ENCODE measurements at regions not wholly inside any gene's neighbourhood (a gene's known extent, or its start where the extent isn't known, plus 50 kb on each side); places are given as distances from the start of the nearest gene placed in this dataset.

DNA sequence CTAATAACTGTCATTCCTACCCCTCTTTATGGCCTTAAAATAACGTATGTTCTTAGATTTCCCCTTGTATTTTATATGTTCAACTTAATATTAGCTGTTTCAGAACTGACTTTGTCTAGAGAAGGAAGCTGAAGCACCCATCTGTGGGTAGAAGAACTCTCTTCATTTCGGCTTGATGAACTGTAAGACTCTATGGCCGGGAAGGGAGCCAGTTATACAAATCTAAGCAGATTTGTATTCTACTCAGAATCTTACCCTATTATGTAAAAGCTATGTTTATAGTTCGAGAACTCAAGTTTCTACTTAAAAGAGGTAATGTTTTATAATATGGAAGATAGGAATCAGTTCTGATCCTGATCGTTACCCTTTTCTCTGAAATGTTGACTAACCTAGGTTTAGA is 390.9 kb upstream of the PRICKLE1 start:
- no peak for DNase-seq (ENCODE audit: low read depth in 1 of 2, low spot score in 1 of 2)
- Histone ChIP-seq H3K27ac (replicated peaks) (no peak overlapping the region), H3K4me3 (replicated peaks; ENCODE audit: insufficient read depth, low read length) (no peak overlapping the region), H3K27me3 (ENCODE audit: insufficient read depth, poor library complexity, severe bottlenecking) (no peaks in the 10 kb centered on the region)
- TF ChIP-seq POLR2AphosphoS5 (IDR thresholded peaks at IDR 0.05; ENCODE audit: low read depth) (no peak), GABPA (IDR thresholded peaks at IDR 0.05; ENCODE audit: low read depth) (no peak), SPI1 (IDR thresholded peaks at IDR 0.05; ENCODE audit: borderline replicate concordance, low read depth) (no peak)
- TF ChIP-seq, protein P1, sequence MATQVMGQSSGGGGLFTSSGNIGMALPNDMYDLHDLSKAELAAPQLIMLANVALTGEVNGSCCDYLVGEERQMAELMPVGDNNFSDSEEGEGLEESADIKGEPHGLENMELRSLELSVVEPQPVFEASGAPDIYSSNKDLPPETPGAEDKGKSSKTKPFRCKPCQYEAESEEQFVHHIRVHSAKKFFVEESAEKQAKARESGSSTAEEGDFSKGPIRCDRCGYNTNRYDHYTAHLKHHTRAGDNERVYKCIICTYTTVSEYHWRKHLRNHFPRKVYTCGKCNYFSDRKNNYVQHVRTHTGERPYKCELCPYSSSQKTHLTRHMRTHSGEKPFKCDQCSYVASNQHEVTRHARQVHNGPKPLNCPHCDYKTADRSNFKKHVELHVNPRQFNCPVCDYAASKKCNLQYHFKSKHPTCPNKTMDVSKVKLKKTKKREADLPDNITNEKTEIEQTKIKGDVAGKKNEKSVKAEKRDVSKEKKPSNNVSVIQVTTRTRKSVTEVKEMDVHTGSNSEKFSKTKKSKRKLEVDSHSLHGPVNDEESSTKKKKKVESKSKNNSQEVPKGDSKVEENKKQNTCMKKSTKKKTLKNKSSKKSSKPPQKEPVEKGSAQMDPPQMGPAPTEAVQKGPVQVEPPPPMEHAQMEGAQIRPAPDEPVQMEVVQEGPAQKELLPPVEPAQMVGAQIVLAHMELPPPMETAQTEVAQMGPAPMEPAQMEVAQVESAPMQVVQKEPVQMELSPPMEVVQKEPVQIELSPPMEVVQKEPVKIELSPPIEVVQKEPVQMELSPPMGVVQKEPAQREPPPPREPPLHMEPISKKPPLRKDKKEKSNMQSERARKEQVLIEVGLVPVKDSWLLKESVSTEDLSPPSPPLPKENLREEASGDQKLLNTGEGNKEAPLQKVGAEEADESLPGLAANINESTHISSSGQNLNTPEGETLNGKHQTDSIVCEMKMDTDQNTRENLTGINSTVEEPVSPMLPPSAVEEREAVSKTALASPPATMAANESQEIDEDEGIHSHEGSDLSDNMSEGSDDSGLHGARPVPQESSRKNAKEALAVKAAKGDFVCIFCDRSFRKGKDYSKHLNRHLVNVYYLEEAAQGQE (IDR thresholded peaks at IDR 0.05; ENCODE audit: insufficient replicate concordance, low read depth) = no peak
- TF ChIP-seq, protein P2, sequence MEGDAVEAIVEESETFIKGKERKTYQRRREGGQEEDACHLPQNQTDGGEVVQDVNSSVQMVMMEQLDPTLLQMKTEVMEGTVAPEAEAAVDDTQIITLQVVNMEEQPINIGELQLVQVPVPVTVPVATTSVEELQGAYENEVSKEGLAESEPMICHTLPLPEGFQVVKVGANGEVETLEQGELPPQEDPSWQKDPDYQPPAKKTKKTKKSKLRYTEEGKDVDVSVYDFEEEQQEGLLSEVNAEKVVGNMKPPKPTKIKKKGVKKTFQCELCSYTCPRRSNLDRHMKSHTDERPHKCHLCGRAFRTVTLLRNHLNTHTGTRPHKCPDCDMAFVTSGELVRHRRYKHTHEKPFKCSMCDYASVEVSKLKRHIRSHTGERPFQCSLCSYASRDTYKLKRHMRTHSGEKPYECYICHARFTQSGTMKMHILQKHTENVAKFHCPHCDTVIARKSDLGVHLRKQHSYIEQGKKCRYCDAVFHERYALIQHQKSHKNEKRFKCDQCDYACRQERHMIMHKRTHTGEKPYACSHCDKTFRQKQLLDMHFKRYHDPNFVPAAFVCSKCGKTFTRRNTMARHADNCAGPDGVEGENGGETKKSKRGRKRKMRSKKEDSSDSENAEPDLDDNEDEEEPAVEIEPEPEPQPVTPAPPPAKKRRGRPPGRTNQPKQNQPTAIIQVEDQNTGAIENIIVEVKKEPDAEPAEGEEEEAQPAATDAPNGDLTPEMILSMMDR (IDR thresholded peaks at IDR 0.05; ENCODE audit: insufficient read depth, low read length) = no peak

DNA sequence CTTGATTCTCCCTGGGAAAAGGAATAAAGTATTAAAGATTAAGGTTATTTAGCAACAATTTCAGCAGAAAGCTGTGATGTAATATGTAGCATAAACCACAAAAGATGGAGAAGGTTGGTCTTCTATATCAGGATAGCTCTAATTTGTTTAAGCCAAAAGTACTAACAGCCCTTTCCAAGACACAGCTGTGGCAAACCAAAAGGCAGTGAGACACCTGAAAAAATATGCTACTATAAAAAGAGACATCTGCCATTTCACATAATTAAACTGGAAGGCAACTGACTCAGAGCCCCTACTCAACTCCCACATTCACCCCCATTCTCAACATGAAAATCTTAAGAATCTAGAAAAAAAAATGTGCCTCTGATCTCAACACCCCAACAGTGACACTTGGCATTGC is 390.2 kb upstream of the PRICKLE1 start:
- Histone ChIP-seq H3K27me3 (ENCODE audit: insufficient read depth, poor library complexity, severe bottlenecking) (no peaks in the 10 kb centered on the region), H3K27ac (replicated peaks) (no peak overlapping the region), H3K4me3 (replicated peaks; ENCODE audit: insufficient read depth, low read length) (no peak overlapping the region)
- no peak for DNase-seq (ENCODE audit: low read depth in 1 of 2, low spot score in 1 of 2)
- TF ChIP-seq, protein P2 (IDR thresholded peaks at IDR 0.05; ENCODE audit: insufficient read depth, low read length) = no peak
- TF ChIP-seq GABPA (IDR thresholded peaks at IDR 0.05; ENCODE audit: low read depth) (no peak), POLR2AphosphoS5 (IDR thresholded peaks at IDR 0.05; ENCODE audit: low read depth) (no peak), SPI1 (IDR thresholded peaks at IDR 0.05; ENCODE audit: borderline replicate concordance, low read depth) (no peak)
- TF ChIP-seq, protein P1 (IDR thresholded peaks at IDR 0.05; ENCODE audit: insufficient replicate concordance, low read depth) = no peak

DNA sequence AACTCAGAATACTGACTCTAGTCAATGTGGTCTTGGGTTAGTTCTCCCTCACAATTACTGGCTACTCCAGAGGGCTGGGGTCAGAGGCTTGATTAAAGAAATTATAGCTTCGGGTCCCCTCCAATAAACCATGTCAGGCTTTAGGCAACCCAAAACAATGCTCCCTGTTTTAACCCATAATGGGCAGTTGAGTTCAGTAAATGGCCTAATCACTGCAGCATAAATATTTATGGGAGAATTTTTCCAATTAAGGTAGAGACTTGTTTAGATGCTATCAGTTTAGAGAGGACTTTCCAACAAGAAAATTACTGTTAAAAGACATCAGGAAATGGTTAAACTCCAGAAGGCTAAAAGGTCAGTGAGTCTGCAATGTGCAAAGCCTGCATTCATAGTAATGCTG is 389.2 kb upstream of the PRICKLE1 start:
- TF ChIP-seq GABPA (IDR thresholded peaks at IDR 0.05; ENCODE audit: low read depth) = no peak
- no peak for TF ChIP-seq POLR2AphosphoS5 (IDR thresholded peaks at IDR 0.05; ENCODE audit: low read depth)
- no peak for TF ChIP-seq SPI1 (IDR thresholded peaks at IDR 0.05; ENCODE audit: borderline replicate concordance, low read depth)
- TF ChIP-seq, protein P1 (IDR thresholded peaks at IDR 0.05; ENCODE audit: insufficient replicate concordance, low read depth) = no peak
- TF ChIP-seq, protein P2 (IDR thresholded peaks at IDR 0.05; ENCODE audit: insufficient read depth, low read length) = no peak
- no peaks in the 10 kb centered on the region for H3K27me3 ChIP-seq (ENCODE audit: insufficient read depth, poor library complexity, severe bottlenecking)

More for the DNA sequence above, 389.2 kb upstream of the PRICKLE1 start:
- DNase-seq (ENCODE audit: low read depth in 1 of 2, low spot score in 1 of 2) = no peak
- Histone ChIP-seq H3K27ac (replicated peaks) (no peak overlapping the region), H3K4me3 (replicated peaks; ENCODE audit: insufficient read depth, low read length) (no peak overlapping the region)

Measured in HL-60 (cell line).